Fibroblast of lung (primary cell): ENCODE measurements at regions not wholly inside any gene's neighbourhood (a gene's known extent, or its start where the extent isn't known, plus 50 kb on each side); places are given as distances from the start of the nearest gene placed in this dataset.
"Not testable (repeated sequence)": the region's sequence is repeated elsewhere in the genome, so short reads cannot be mapped to it uniquely, and the experiment has no call there.

Experiments used
- DNase-seq, 2 donors: peaks; one replicate each; pipeline versions ENCODE4 v3.0.0 to v3.0.0-alpha.2; 2010; ENCODE audit warnings: low read depth in 2 of 2
- H2AFZ ChIP-seq: 2 replicates; pipeline ENCODE4 v1.5.1; 2012; ENCODE audit warnings: low read length, control low read depth, inconsistent platforms
- H3K27ac ChIP-seq: 2 replicates; pipeline ENCODE4 v1.5.1; 2011; ENCODE audit warnings: low read length, control low read depth; ENCODE audit not compliant: insufficient read depth
- H3K27me3 ChIP-seq: 2 replicates; pipeline ENCODE4 v1.5.1; 2011; ENCODE audit warnings: mild to moderate bottlenecking, low read length; ENCODE audit not compliant: control insufficient read depth, insufficient read depth
- H3K36me3 ChIP-seq: 2 replicates; pipeline ENCODE4 v1.5.1; 2011; ENCODE audit warnings: low read length; ENCODE audit not compliant: control insufficient read depth, insufficient read depth
- H3K4me1 ChIP-seq: 2 replicates; pipeline ENCODE4 v1.5.1; 2011; ENCODE audit warnings: low read length; ENCODE audit not compliant: control insufficient read depth, insufficient read depth; ENCODE audit errors: extremely low read depth
- H3K4me2 ChIP-seq: 2 replicates; pipeline ENCODE4 v1.5.1; 2011; ENCODE audit warnings: low read length, control low read depth; ENCODE audit not compliant: insufficient read depth; ENCODE audit errors: extremely low read depth
- H3K4me3 ChIP-seq, 4 experiments: fragments of 200-600 bp in 1 of 4; sonication (generic) in 1 of 4; replicated peaks in 1 of 4; 2 replicates each; pipeline ENCODE4 v1.5.1; 2011 to 2016; ENCODE audit warnings: low read length in 4 of 4, low read depth in 3 of 4, mild to moderate bottlenecking in 3 of 4, control low read depth in 2 of 4, inconsistent platforms in 1 of 4, mixed read lengths in 1 of 4; ENCODE audit not compliant: insufficient read depth in 1 of 4; ENCODE audit errors: control extremely low read depth in 1 of 4
- H3K79me2 ChIP-seq: 2 replicates; pipeline ENCODE4 v1.5.1; 2012; ENCODE audit warnings: mild to moderate bottlenecking, low read length, inconsistent platforms; ENCODE audit not compliant: control insufficient read depth, insufficient read depth
- H3K9ac ChIP-seq: 2 replicates; pipeline ENCODE4 v1.5.1; 2011; ENCODE audit warnings: mild to moderate bottlenecking, low read length, control low read depth; ENCODE audit not compliant: insufficient read depth
- H3K9me3 ChIP-seq: 2 replicates; pipeline ENCODE4 v1.5.1; 2012; ENCODE audit warnings: low read depth, low read length; ENCODE audit not compliant: control insufficient read depth, insufficient read depth
- H4K20me1 ChIP-seq: 2 replicates; pipeline ENCODE4 v1.5.1; 2011; ENCODE audit warnings: low read length; ENCODE audit not compliant: control insufficient read depth, insufficient read depth; ENCODE audit errors: extremely low read depth
- EZH2 ChIP-seq: IDR thresholded peaks from 2 replicates; pipeline ENCODE4 v1.5.1; 2012; ENCODE audit warnings: low read length, control low read depth, mild to moderate bottlenecking; ENCODE audit errors: missing control alignments
- TF ChIP-seq, protein P1 (sequence below), 2 donors: IDR thresholded peaks in 1 of 2; conservative IDR thresholded peaks in 1 of 2; 1 replicate in 1 of 2; 2 replicates in 1 of 2; pipeline ENCODE4 v1.5.1; 2011 to 2012; ENCODE audit warnings: low read length in 2 of 2, control low read depth in 1 of 2, inconsistent platforms in 1 of 2, low read depth in 1 of 2, mild to moderate bottlenecking in 1 of 2

DNA sequence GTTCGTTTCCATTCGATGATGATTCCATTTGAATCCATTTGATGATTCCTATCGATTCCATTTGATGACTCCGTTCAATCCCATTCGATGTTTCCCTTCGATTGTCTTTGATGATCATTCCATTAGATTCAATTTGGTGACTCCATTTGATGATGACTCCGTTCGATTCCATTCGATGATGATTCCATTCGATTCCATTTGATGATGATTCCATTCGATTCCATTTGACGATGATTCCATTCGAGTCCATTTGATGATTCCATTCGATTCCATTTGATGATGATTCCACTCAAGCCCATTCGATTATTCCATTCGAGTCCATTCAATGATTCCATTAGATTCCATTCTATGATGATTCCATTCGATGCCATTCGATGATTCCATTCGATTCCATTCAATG lies 2730.6 kb downstream of the RPIA start:
- not testable (repeated sequence) for H2AFZ ChIP-seq, H3K4me2 ChIP-seq, H3K27me3 ChIP-seq, H3K36me3 ChIP-seq, H3K79me2 ChIP-seq, H4K20me1 ChIP-seq, H3K9ac ChIP-seq, H3K4me1 ChIP-seq, H3K4me3 ChIP-seq, H3K9me3 ChIP-seq, H3K27ac ChIP-seq, DNase-seq

DNA sequence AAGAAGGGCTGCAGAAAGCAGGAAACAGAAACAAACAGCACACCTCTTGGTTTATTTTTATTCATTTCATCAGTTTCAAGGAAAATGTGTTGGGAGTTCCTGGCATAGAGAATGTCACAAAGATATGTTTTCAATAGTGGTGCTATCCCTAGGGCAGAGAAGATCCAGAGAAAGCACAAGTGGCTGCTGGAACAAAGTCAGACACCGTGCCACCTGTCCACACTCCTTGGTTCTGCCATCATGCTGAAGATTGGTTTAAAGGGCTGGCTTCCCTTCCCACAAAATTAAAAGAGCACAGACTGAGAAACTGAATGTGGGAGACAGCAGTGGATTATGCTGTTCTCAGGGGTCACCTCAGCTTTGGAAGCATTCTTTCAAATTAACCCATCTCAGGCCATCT lies 2735.7 kb downstream of the RPIA start:
- H3K4me1 ChIP-seq, H3K36me3 ChIP-seq, H4K20me1 ChIP-seq, H3K79me2 ChIP-seq, H2AFZ ChIP-seq, DNase-seq, H3K4me2 ChIP-seq, H3K27me3 ChIP-seq, H3K27ac ChIP-seq, H3K9me3 ChIP-seq, H3K4me3 ChIP-seq, H3K9ac ChIP-seq: not testable (repeated sequence)

DNA sequence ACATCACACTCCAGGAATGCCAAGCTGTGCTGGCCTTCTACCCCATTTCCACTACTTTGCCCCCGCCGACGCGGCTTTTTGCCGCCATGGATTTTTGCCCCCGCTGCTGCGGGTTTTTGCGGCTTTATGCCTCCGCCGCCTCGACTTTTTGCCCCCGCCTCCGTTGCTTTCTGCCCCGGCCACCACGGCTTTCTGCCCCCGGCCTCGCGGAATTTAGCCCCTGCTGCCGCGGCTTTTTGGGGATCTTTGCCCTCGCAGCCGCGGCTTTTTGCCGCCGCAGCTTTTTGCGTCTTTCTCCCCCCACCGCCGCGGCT lies 2750.4 kb downstream of the RPIA start:
- not testable (repeated sequence) for H3K9me3 ChIP-seq, DNase-seq, H3K27ac ChIP-seq, H3K4me2 ChIP-seq, H3K4me1 ChIP-seq, H3K9ac ChIP-seq, H3K79me2 ChIP-seq, H4K20me1 ChIP-seq, H3K27me3 ChIP-seq, H3K36me3 ChIP-seq, H2AFZ ChIP-seq
- peak overlapping the region in 1 of 4 experiments; percentile 42 for H3K4me3 ChIP-seq

DNA sequence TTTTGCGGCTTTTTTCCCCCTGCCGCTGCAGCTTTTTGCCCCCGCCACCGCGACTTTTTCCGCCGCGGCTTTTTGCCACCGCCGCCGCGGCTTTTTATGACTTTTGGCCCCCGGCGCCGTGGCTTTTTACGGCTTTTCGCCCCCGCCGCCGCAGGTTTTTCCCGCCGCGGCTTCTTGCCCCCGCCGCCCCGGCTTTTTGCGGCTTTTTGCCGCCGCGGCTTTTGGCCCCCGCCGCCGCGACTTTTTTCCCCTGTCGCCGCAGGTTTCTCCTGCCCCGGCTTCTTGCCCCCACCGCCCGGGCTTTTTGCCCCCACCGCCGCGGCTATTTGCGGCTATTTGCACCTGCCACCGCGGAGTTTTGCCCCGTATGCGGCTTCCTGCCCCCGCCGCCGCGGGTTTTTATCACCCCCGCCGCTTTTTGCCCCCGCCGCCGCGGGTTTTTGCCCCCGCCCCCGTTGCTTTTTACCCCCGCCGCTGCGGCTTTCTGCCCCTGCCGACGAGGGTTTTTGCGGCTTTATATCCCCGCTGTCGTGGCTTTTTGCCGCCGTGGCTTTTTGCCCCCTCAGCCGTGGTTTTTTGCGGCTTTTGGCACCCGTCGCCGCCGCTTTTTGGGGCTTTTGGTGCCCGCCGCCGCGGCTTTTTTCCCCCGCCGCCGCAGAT lies 2750.9 kb downstream of the RPIA start:
- DNase-seq: no peak
- TF ChIP-seq, protein P1, sequence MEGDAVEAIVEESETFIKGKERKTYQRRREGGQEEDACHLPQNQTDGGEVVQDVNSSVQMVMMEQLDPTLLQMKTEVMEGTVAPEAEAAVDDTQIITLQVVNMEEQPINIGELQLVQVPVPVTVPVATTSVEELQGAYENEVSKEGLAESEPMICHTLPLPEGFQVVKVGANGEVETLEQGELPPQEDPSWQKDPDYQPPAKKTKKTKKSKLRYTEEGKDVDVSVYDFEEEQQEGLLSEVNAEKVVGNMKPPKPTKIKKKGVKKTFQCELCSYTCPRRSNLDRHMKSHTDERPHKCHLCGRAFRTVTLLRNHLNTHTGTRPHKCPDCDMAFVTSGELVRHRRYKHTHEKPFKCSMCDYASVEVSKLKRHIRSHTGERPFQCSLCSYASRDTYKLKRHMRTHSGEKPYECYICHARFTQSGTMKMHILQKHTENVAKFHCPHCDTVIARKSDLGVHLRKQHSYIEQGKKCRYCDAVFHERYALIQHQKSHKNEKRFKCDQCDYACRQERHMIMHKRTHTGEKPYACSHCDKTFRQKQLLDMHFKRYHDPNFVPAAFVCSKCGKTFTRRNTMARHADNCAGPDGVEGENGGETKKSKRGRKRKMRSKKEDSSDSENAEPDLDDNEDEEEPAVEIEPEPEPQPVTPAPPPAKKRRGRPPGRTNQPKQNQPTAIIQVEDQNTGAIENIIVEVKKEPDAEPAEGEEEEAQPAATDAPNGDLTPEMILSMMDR (conservative IDR thresholded peaks at IDR 0.05 in 1 of 2, IDR thresholded peaks at IDR 0.05 in 1 of 2; ENCODE audit: low read depth in 1 of 2, low read length in 2 of 2): no peak
- TF ChIP-seq EZH2: peak; percentile 83

DNA sequence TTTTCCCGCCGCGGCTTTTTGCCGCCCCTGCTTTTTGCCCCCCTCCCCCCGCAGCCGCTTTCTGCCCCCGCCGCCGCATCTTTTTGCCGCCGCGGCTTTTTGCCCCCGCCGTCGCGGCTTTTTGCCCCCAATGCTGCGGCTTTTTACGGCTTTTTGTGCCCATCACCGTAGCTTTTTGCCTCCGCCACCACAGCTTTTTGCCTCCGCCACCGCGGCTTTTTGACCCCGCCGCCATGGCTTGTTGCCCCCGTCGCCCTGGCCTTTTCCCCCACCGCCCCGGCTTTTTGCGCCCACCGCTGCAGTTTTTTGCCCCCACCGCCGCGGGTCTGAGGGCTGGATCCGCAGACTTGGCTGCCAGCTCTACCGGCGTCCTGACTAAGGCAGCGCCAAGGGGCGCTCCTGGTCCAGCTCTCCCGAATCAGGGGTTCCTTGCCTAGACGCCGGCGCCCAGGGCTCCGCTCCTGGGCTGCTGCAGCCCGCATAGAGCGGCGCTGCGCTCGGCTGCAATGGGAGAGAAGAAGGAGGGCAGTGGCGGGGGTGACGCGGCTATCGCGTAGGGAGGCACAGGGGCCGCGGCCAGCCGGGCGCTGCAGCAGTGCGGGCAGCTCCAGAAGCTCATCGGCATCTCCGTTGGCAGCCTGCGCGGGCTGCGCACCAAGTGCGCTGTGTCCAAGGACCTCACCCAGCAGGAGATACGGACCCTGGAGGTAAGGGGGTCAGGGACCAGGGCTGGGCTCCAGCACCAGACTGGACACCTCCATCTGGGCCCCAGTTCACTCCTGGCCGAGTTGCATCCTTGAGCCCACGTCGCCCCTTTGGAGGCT lies 2751.6 kb downstream of the RPIA start:
- H3K4me1 ChIP-seq, H3K27ac ChIP-seq, H3K9me3 ChIP-seq, H3K9ac ChIP-seq, H2AFZ ChIP-seq, H4K20me1 ChIP-seq, H3K4me2 ChIP-seq, H3K79me2 ChIP-seq, H3K36me3 ChIP-seq, H3K27me3 ChIP-seq, DNase-seq, H3K4me3 ChIP-seq: not testable (repeated sequence)

More for the DNA sequence above, 2750.9 kb downstream of the RPIA start:
- H3K4me2 ChIP-seq: no peak overlapping the region
- no peak overlapping the region for H2AFZ ChIP-seq
- H3K9ac ChIP-seq: no peak overlapping the region
- no peak overlapping the region for H3K27ac ChIP-seq
- no peaks in the 10 kb centered on the region for H3K36me3 ChIP-seq
- H3K79me2 ChIP-seq: no peaks in the 10 kb centered on the region
- no peaks in the 10 kb centered on the region for H3K9me3 ChIP-seq
- H3K27me3 ChIP-seq: peaks cover 7% of the 10 kb centered on the region
- H4K20me1 ChIP-seq: no peaks in the 10 kb centered on the region
- H3K4me3 ChIP-seq: peak overlapping the region in 1 of 4 experiments; percentile 42
- H3K4me1 ChIP-seq: no peaks in the 10 kb centered on the region

DNA sequence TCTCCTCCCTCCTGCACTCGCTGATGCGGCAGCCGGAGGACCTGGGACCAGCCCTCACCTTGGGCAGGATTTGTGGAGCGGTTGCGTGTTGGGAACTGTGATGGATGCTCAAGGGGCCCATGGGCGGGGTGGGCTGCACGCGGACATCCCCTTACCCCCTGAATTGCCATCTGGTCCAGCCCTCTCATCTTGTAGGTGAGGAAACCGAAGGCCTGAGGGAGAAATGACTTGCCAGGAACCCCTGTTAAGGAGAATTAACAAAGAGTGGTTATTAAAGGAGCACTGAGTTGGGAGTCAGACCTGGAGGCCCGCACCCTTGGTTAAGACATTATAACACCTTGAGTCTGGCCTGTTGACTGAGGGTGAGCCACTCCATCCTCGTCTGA lies 2752.2 kb downstream of the RPIA start:
- not testable (repeated sequence) for H3K4me1 ChIP-seq, H3K9me3 ChIP-seq, DNase-seq, H3K36me3 ChIP-seq, H3K4me2 ChIP-seq, H3K79me2 ChIP-seq, H4K20me1 ChIP-seq, H3K4me3 ChIP-seq, H3K9ac ChIP-seq, H2AFZ ChIP-seq, H3K27ac ChIP-seq, H3K27me3 ChIP-seq
